ENCODE measurements at regions not wholly inside any gene's neighbourhood (a gene's known extent, or its start where the extent isn't known, plus 50 kb on each side); places are given as distances from the start of the nearest gene placed in this dataset.
"Not testable (repeated sequence)": the region's sequence is repeated elsewhere in the genome, so short reads cannot be mapped to it uniquely, and the experiment has no call there.

DNA sequence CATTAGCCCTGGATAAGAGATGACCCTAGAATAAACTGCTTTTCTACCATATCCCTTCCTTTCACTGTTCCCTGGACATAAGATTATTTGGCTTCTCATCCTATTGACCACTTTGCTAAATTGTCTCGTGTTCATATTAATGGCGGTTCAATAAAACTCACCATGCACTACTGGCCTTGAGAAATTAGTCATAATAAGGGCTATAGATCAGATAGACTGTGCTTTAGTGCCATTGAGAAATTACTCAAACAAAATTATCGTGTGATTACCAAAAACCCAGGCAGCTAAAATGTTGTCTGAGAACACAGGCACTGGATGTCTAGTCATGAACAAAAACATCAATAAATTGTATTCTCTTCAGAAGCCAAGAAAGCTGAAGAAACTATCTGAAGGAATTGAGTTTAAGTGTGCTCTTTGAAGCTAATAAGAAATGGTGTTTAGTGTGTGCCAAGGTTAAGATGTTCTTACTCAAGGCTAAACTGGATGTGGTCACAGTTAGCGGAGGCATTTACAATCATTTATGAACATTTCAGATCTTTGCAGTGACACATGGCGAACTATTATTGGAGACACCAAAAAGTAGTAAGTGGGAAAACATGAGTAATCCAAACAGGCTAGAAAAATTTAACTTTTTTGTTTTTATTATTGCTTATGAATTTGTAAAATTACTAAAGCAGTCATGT, 460.4 kb upstream of the RORB start:
- DNase-seq: no peak

DNA sequence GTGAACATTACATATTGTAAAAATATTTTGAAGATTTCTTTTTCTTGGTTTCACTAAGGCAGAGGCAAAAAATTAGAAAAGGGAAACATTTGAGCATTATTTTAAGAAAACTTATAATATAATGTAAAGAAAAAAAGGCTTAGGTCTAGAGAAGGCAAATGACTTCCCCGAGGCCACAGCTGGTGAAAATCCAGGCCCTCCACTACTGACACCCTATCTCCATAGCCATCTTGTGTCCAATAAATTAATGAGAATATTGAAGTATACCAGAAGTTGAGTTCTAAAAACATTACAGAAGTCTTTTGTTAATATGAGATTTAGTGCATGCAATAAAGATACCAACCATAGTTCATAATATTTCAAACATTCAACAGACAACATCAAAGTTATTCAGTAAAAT, 459.9 kb upstream of the RORB start:
- no peak for DNase-seq

DNA sequence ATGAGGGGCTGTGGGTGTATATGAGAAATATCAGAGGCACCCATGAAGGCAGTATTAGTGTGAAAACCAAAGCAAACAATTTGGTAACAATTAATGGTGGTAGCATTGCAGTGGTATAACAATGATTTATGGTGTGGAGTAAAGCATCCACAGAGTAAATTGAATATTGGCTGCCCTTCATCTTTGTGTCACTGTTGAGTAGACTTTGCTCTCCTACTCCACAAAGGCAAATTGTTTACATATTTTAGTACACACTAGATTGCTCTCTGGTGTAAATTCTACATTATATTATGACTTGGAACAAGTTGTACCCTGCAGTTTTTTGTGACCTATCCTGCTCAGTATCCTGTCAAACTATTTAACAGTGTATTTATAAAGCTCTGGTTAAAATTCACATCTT, 455.5 kb upstream of the RORB start:
- no peak for DNase-seq

DNA sequence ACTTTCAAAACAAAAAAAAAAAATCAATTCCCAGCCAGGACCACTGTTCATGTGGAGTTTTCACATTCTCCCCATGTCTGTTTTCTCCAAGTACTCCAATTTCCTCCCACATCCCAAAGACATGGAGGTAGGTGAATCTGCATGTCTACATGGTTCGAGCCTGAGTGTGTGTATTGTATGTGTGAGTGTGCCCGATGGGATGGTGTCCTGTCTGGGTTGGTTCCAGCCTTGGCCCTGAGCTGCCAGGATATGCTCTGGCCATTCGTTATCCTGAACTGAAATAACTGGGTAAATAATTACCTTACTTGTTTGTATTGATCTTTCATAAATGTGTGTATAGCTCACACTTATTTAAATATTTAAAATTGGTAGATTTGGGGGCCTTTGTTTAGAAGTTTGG, 452.3 kb upstream of the RORB start:
- DNase-seq: no peak

DNA sequence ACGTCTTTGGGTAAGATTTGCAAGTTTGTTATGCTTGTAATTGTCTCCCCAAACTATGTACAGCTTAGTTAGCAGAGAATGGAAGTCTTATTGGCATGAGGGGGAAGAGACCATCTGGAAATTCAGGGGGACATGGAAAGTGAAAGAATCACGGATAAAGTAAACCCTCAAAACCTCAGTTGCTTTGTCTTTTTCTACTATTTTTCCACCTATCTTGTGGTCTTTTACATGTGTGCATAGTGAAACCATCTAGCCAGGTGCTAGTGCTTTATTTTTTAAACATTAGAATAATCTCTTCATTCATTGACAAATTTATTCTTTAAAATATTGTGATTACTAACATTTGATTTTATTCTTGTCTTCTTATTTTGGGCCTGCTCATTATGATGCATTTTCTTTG, 441.1 kb upstream of the RORB start:
- DNase-seq: no peak

DNA sequence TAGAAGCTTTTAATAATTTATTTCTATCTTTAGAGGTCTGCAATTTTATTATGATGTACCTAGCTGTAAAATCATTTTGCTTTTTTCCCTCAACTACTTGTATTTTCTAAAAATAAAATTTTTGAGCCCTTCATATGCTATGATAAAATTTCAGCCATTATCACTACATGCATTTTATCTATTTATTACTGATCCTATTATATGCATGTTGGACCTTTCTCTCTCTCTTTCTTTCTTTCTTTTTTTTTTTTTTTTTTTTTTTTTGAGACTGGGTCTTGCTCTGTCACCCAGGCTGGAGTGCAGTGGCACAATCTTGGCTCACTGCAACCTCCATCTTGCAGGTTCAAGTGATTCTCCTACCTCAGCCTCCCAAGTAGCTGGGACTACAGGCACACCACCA, 440.1 kb upstream of the RORB start:
- not testable (repeated sequence) for DNase-seq

DNA sequence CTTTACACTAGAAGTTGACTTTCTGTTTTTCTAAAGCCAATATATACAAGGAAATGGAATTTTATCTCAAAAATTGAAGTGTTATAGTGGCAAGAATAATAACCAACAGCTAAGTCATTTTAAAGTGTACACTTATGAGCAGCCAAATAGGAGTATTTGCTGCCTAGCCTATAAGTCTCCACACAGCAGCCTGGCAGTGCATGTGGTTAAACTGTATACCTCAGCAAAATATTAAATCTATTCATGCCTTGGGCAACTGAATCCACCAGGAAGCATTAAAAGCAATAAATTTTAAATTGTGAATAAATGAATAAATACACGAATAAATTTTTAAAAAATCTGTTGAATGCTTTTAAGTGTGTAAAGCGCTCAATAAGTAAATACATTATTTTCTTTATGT, 432.4 kb upstream of the RORB start:
- no peak for DNase-seq

DNA sequence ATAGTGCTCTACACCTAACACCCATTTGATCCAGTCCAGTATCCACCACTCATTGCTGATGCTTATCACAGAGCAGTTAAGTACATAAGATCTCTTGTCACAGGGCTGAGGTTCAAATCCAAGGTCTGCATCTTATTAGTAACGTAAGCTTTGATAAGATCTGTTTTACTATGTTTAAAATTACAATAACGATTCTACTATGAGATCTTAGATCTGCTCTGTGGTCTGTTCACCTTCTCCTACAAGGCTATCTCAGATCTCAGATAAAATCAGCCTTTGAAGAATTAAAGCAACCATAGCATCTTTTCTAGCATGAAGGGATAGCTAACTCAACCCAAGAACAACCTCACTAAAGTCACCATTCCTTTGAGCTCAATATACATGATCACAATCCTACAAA, 431.0 kb upstream of the RORB start:
- no peak for DNase-seq

DNA sequence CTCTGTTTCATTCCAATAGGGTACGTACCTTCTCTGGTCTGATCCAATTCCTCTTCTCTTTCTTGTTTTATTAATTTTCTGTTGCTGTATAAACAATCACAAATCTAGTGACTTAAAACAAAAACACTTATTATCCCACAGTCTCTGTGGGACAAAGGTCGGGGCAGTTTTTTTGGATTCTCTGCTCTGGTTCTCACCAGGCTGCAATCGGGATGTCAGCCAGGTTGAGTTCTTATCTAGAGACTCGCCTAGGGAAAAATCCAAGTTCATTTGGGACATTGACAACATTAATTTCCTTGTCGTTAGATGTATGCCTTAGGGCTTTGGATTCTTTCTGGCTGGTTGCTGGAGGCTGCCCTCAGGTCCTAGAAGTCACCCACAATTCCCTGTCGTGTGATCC, 430.5 kb upstream of the RORB start:
- DNase-seq: no peak

DNA sequence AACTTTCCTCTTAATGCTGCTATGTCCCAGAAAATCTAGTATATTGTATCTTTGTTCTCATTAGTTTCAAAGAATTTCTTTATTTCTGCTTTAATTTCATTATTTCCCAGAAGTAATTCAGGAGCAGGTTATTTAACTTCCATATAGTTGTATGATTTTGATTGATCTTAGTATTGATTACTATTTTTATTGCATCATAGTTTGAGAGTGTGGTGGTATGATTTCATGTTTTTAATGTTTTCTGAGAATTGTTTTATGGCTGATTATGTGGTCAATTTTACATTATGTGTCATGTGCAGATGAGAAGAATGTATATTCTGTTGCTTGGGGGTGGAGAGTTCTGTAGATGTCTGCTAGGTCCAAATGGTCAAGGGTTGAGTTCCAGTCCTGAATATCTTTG, 425.6 kb upstream of the RORB start:
- no peak for DNase-seq

DNA sequence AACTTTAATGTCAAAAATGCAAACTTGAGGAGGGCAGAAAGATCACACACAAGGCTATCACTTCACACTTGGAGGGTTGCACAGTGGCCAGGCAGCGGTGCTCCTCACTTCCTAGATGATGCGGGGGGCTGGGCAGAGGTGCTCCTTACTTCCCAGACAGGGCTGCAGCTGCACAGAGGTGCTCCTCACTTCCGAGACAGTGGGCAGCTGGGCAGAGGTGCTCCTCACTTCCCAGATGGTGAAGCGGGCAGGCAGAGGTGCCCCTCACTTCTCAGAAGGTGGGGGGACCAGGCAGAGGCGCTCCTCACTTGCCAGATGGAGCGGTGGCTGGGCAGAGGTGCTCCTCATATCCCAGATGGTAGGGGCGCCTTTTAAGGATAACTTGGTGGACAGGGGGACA, 423.2 kb upstream of the RORB start:
- no peak for DNase-seq

DNA sequence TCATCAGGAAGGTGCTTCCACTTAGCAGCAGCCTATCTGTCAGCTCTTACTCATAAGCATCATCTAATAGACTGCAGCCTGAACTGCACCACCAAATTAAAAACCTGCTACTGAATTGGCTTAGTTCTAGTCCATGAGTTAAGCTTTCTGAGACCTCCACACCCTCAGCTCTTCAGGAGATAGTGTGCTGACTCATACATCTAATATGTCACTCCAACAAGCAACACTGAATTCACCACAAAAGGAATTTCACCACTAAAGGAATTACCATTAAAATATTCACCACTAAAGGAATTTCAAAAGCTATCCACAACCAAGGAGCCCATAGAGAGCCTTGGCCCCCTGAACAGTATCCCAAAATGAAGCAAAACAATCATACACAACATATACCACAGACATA, 418.5 kb upstream of the RORB start:
- no peak for DNase-seq

DNA sequence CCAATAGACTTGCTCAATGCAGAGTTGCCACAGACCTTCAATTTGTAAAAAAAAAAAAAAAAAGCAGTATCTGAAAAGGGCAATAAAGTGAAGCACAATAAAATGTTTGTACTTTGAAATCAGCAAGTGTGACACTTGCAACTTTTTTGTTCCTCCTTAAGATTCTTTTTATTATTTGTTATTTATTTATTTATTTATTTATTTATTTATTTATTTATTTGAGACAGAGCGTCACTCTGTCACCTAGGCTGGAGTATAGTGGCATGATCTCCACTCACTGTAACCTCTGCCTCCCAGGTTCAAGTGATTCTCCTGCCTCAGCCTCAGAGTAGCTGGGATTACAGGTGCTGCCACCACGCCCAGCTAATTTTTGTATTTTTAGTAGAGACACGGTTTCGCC, 416.5 kb upstream of the RORB start:
- not testable (repeated sequence) for DNase-seq

DNA sequence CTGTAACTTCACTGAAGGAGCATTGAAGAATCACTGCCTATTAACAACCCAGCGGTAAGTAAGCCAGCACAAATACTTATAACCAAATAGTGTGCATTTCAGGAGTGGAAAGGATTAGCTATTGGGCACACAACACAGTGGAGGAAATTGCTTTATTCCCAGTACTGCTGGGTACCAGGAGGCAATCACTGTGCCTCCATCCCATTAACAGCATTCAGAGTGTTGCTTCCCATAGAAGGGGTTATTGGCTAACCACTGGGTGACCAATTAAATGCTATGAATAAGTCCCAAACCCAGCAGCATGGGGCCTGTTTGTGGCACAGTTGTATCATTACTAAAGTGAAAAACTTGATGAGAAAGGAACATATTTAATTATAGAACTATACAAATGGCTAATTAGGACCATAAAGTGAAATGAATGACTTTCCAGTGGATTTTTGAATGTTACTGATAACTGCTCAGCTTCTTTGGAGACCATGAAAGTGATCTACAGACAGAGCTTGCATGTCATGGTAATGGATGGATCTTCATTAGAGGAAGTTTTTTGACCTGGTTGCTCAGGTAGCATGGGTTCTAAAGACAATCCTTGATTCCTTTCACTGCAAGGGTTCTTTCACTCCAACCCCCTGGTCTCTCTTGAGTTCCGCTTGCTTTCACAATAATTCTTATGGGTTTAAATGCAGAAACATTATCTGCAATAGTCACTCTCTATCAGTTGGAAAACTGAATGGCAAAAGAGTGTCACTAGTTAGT, 413.3 kb upstream of the RORB start:
- no peak for DNase-seq

DNA sequence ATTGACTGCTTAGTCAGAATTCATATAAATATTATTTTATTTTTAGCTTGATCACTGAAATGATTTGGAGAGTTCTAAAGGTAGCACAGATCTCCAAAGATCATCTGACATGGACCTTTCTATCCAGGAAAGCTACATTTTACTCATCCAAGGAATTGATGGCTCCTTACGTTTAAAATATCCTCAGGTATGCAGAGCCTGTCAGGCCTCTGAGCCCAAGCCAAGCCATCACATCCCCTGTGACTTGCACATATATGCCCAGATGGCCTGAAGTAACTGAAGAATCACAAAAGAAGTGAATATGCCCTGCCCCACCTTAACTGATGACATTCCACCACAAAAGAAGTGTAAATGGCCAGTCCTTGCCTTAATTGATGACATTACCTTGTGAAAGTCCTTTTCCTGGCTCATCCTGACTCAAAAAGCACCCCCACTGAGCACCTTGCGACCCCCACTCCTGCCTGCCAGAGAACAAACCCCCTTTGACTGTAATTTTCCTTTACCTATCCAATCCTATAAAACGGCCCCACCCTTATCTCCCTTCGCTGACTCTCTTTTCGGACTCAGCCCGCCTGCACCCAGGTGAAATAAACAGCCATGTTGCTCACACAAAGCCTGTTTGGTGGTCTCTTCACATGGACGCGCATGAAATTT, 411.6 kb upstream of the RORB start:
- not testable (repeated sequence) for DNase-seq

DNA sequence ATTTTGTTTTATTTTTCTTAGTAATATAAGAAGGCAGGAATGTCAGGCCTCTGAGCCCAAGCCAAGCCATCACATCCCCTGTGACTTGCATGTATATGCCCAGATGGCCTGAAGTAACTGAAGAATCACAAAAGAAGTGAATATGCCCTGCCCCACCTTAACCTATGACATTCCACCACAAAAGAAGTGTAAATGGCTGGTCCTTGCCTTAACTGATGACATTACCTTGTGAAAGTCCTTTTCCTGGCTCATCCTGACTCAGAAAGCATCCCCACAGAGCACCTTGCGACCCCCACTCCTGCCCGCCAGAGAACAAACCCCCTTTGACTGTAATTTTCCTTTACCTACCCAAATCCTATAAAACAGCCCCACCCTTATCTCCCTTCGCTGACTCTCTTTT, 406.2 kb upstream of the RORB start:
- not testable (repeated sequence) for DNase-seq

DNA sequence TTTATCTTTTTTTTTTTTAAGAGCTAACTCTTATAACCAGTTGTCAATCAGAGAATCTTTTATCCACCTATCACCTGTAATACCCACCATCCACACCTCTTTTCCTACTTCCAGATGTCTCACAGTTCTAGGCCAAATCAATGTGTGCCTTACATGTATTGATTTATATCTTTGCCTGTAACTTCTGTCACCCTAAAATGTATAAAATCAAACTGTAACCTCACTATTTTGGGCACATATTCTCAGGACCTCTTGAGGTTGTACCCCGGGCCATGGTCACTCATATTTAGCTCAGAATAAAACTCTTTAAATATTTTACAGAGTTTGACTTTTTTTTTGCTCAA, 404.7 kb upstream of the RORB start:
- no peak for DNase-seq

DNA sequence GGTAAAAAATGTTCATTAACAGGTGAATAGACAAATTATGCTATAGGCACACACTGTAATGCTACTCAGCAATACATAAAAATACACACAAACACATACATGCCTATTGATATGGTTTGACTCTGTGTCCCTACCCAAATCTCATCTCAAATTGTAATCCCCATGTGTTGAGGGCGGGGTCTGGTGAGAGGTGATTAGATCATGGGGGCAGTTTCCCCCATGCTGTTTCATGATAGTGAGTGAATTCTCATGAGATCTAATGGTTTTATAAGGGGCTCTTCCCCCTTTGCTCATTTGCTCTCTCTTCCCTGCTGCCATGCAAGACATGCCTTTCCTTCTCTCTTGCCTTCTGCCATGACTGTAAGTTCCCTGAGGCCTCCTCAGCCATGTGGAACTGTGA, 403.1 kb upstream of the RORB start:
- DNase-seq: not testable (repeated sequence)

DNA sequence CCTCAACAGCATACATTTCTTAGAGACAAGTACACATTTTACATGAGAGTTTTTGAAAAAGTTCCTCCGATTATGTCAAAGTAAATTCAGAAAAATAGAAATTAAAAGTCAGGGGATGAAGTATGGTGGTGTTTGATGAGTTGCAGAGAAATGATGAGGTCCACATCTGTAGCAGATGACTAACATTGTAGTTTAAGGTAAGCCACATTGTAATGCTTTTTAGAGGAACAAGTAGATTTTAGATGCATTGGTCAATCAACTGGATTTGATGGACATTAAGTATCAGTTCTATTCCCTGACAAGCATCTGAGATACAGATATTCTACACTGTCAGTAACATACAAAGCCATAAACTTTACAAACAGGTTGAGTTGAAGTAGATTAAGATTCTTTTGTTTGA, 402.4 kb upstream of the RORB start:
- no peak for DNase-seq

DNA sequence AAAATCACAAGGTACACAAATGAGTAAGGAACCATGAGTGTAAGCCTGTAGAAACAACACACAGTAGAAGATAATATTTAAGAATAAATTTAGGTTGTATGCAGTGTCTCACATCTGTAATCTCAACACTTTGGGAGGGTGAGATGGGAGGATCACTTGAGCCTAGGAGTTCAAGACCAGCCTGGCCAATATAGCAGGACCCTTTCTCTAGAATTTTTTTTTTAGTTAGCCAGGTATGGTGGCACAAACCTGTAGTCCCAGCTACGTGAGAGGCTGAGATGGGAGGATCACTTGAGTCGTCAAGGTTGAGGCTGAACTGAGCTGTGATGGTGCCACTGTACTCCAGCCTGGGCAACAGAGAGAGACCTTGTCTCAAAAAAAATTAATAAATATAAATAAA, 401.2 kb upstream of the RORB start:
- DNase-seq: no peak

DNA sequence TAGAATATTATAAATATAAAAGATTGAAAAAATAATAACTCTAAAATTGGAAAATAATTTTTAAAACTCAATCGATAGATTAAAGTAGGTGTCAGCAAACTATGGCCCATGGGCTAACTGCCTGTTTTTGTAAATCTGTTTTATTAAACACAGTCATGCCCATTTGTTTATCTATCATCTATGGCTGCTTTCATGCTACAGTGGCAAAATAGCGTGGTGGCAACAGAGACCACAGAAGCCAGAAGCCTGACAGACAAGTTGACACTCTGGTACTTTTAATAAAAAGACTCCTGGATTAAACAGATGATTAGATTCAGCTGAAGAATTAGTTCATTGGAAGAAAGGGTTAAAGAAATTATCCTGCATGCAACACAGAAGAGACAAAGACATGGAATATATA, 400.7 kb upstream of the RORB start:
- DNase-seq: no peak

DNA sequence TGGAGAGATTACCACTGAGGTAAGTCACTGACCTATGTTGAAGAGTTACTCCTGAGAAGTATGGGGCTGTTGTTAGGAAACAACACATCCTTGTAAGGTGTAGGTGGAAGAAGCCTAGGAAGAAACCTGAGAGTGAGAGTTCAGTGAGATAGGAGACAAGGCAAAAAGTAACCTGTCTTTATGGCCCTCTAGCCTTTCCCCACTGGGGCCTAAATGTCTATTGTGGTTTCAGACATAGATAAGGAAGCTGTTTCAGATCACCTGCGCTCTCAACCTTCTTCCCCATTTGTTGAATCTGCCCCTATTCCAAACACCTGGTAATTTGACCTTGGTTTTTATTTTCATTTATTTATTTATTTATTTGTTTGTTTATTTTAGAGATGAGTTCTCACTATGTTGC, 397.1 kb upstream of the RORB start:
- no peak for DNase-seq

DNA sequence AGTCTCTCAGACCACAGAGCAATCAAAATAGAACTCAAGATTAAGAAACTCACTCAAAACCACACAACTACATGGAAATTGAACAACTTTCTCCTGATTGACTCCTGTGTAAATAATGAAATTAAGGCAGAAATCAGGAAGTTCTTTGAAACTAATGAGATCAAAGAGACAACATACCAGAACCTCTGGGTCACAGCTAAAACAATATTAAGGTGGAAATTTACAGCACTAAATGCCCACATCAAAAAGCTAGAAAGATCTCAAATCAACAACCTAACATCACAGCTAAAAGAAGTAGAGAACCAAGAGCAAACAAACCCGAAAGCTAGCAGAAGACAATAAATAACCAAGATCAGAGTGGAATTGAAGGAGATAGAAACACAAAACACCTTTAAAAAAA, 395.0 kb upstream of the RORB start:
- not testable (repeated sequence) for DNase-seq

DNA sequence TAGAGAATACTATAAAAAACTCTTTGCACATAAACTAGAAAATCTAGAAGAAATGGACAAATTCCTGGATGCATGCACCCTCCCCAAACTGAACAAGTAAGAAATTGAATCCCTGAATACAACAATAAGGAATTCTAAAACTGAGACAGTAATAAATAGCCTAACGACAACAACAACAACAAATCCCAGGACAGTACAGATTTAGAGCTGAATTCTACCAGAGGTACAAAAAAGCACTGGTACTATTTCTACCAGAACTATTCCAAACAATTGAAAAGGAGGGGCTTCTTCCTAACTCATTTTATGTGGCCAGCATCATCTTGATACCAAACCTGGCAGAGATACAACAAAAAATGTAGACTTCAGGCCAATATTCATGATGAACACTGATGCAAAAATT, 394.4 kb upstream of the RORB start:
- no peak for DNase-seq

DNA sequence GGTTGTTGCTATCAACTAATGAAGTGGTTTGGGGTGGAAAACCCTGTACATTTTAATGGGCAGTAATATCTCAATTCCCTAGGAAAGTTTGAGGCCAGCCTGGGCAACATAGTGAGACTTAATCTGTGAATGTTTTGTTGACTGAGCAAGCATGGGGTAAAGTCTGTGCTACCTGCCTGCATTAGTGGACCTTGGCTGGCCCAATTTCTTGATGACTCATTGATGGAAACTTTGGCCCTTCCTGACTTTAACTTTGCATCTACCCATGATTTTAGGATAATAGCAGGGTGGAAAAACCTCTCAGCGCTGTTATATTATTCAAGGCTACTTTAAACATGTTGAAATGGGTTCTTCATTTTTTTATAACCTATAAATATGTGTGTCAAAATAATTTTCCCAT, 389.4 kb upstream of the RORB start:
- no peak for DNase-seq

All from CD4-positive, alpha-beta T cell treated with Interferon gamma for 1 hour (primary cell).